HepG2 (cell line): ENCODE measurements at regions not wholly inside any gene's neighbourhood (a gene's known extent, or its start where the extent isn't known, plus 50 kb on each side); places are given as distances from the start of the nearest gene placed in this dataset.

Source experiments
- ATAC-seq: fragments of 200-7000 bp; cut with Tn5 transposase; 3 replicates; pipeline ENCODE4 v1.9.1; 2020; ENCODE audit warnings: mild to moderate bottlenecking, moderate library complexity
- BruUV-seq: library from RNA; stranded (reverse); fragments of 400-500 nt; replicated peaks from 2 replicates; lab custom pipeline; 2021; lab: Mats Ljungman, UMichigan
- CTCF ChIA-PET: fragments of 300-600 bp; formaldehyde crosslinking; extraction: SDS; loops from one replicate; lab custom pipeline; 2021; ENCODE audit warnings: low total read pairs, inconsistent platforms, low intra/inter-chr PET ratio; lab: Yijun Ruan, JAX
- POLR2A ChIA-PET: fragments of 350-600 bp; sonication (Branson Sonifier 250); formaldehyde crosslinking; loops from one replicate; lab custom pipeline; 2020; ENCODE audit warnings: antibody characterized with exemption, inconsistent platforms; lab: Yijun Ruan, JAX
- DNase-seq: peaks from one replicate; pipeline ENCODE4 v3.0.0-alpha.2; 2015; ENCODE audit warnings: low spot score
- FAIRE-seq: peaks from 3 replicates; lab custom pipeline; 2011; peaks lifted over from hg19 to GRCh38; lab: Jason Lieb, UNC
- H2AFZ ChIP-seq: one replicate; pipeline ENCODE4 v1.6.1; 2011; ENCODE audit warnings: low read length, inconsistent platforms
- H3K27ac ChIP-seq: fragments of 300-600 bp; 3 replicates; pipeline ENCODE4 v1.8.0; 2011; ENCODE audit warnings: mixed run types, mild to moderate bottlenecking, mixed read lengths, low read length, inconsistent platforms; ENCODE audit not compliant: insufficient read depth; ENCODE audit errors: extremely low read length
- H3K27me3 ChIP-seq, 2 experiments: fragments of 200-600 bp in 1 of 2; 2 replicates in 1 of 2; 3 replicates in 1 of 2; pipeline versions ENCODE4 v1.6.0 to v1.8.0; 2011; ENCODE audit warnings: low read length in 2 of 2, mild to moderate bottlenecking in 2 of 2, moderate library complexity in 2 of 2, inconsistent platforms in 1 of 2; ENCODE audit not compliant: insufficient read depth in 2 of 2, control insufficient read depth in 1 of 2
- H3K36me3 ChIP-seq, 2 experiments: fragments of 200-600 bp in 1 of 2; replicated peaks in 1 of 2; 2 replicates in 1 of 2; 3 replicates in 1 of 2; pipeline versions ENCODE4 v1.5.1 to v1.8.0; 2011; ENCODE audit warnings: low read length in 2 of 2, inconsistent platforms in 1 of 2; ENCODE audit not compliant: insufficient read depth in 2 of 2, control insufficient read depth in 1 of 2
- H3K4me1 ChIP-seq: 2 replicates; pipeline ENCODE4 v1.5.1; 2012; ENCODE audit warnings: low read length, inconsistent platforms; ENCODE audit not compliant: insufficient read depth
- H3K4me2 ChIP-seq: 2 replicates; pipeline ENCODE4 v1.6.0; 2011; ENCODE audit warnings: low read depth, low read length, inconsistent platforms
- H3K4me3 ChIP-seq, 3 experiments: fragments of 200-600 bp in 1 of 3; sonication (generic), shearing (Covaris generic) in 1 of 3; replicated peaks in 1 of 3; 2 replicates each; pipeline ENCODE4 v1.5.1; 2011 to 2016; ENCODE audit warnings: low read length in 3 of 3, inconsistent platforms in 2 of 3, low read depth in 2 of 3, mild to moderate bottlenecking in 2 of 3, control low read depth in 1 of 3, mixed read lengths in 1 of 3; ENCODE audit not compliant: insufficient read depth in 1 of 3
- H3K79me2 ChIP-seq: one replicate; pipeline ENCODE4 v1.6.1; 2011; ENCODE audit warnings: low read length, inconsistent platforms; ENCODE audit not compliant: insufficient read depth
- H3K9ac ChIP-seq: 2 replicates; pipeline ENCODE4 v1.6.0; 2011; ENCODE audit warnings: mild to moderate bottlenecking, low read depth, low read length, inconsistent platforms; ENCODE audit not compliant: insufficient read depth
- H3K9me3 ChIP-seq: 2 replicates; pipeline ENCODE4 v1.5.1; 2012; ENCODE audit warnings: mild to moderate bottlenecking, low read length
- H4K20me1 ChIP-seq: 2 replicates; pipeline ENCODE4 v1.6.0; 2011; ENCODE audit warnings: inconsistent platforms, mild to moderate bottlenecking, low read length, moderate library complexity; ENCODE audit not compliant: insufficient read depth
- CCDC6 ChIP-seq: sonication (generic); formaldehyde crosslinking; IDR thresholded peaks from 2 replicates; pipeline ENCODE4 v1.8.1; 2022; ENCODE audit warnings: mild to moderate bottlenecking, missing genetic modification reagents, moderate library complexity
- FOXJ3 ChIP-seq: sonication (generic); formaldehyde crosslinking; IDR thresholded peaks from 2 replicates; pipeline ENCODE4 v1.4.0; 2020; ENCODE audit warnings: missing genetic modification reagents, mild to moderate bottlenecking, borderline replicate concordance
- HNRNPL ChIP-seq: fragments of 200-400 bp; formaldehyde crosslinking; IDR thresholded peaks from 2 replicates; pipeline ENCODE4 v1.6.1; 2017; ENCODE audit warnings: mild to moderate bottlenecking, low read depth, low read length
- HOXA5 ChIP-seq: sonication (generic); formaldehyde crosslinking; IDR thresholded peaks from 2 replicates; pipeline ENCODE4 v1.4.0; 2020; ENCODE audit warnings: missing genetic modification reagents
- MEIS2 ChIP-seq: sonication (generic); formaldehyde crosslinking; IDR thresholded peaks from 2 replicates; pipeline ENCODE4 v1.9.0; 2021; ENCODE audit warnings: mild to moderate bottlenecking, missing genetic modification reagents
- MTA3 ChIP-seq: sonication (generic); formaldehyde crosslinking; IDR thresholded peaks from 2 replicates; pipeline ENCODE4 v1.4.0; 2020; ENCODE audit warnings: missing genetic modification reagents
- PRPF4 ChIP-seq: fragments of 200-400 bp; formaldehyde crosslinking; IDR thresholded peaks from 2 replicates; pipeline ENCODE4 v1.6.1; 2016; ENCODE audit warnings: low read length, low read depth; ENCODE audit not compliant: poor library complexity, severe bottlenecking
- ZC3H13 ChIP-seq: sonication (generic); formaldehyde crosslinking; IDR thresholded peaks from 2 replicates; pipeline ENCODE4 v1.8.1; 2023; ENCODE audit warnings: mild to moderate bottlenecking, missing genetic modification reagents, moderate library complexity
- ZNF430 ChIP-seq: sonication (generic); formaldehyde crosslinking; IDR thresholded peaks from 2 replicates; pipeline ENCODE4 v1.9.0; 2021; ENCODE audit warnings: mild to moderate bottlenecking, missing genetic modification reagents
- ZNF530 ChIP-seq: sonication (generic); formaldehyde crosslinking; IDR thresholded peaks from 2 replicates; pipeline ENCODE4 v1.5.0; 2020; ENCODE audit warnings: low read depth, mild to moderate bottlenecking, missing genetic modification reagents
- ZNF615 ChIP-seq: sonication (generic); formaldehyde crosslinking; IDR thresholded peaks from 2 replicates; pipeline ENCODE4 v1.5.0; 2020; ENCODE audit warnings: mild to moderate bottlenecking, missing genetic modification reagents, borderline replicate concordance
- WGBS: methylation state at CpG from one replicate; pipeline ENCODE4 v1.1.6; 2017; ENCODE audit warnings: low lambda C conversion rate; 5-methylcytosine and 5-hydroxymethylcytosine counted together
- in situ Hi-C: cut with HindIII; loops from 2 replicates; pipeline ENCODE4 v1.10.0; 2017; ENCODE audit warnings: low pct_unique_long_range_greater_than_20kb; ENCODE audit not compliant: extremely low pct_ligation_motif_present
- intact Hi-C: fragments of 100-400 bp; cut with micrococcal nuclease; formaldehyde crosslinking; loops from one replicate; pipeline ENCODE4 v1.10.0; 2022; ENCODE audit not compliant: unreplicated experiment
- TF ChIP-seq, protein P1 (sequence below): sonication (generic); formaldehyde crosslinking; IDR thresholded peaks from 2 replicates; pipeline ENCODE4 v1.5.0; 2020; ENCODE audit warnings: missing genetic modification reagents
- TF ChIP-seq, protein P2 (sequence below): sonication (generic); formaldehyde crosslinking; IDR thresholded peaks from 2 replicates; pipeline ENCODE4 v1.4.0; 2020; ENCODE audit warnings: missing genetic modification reagents

DNA sequence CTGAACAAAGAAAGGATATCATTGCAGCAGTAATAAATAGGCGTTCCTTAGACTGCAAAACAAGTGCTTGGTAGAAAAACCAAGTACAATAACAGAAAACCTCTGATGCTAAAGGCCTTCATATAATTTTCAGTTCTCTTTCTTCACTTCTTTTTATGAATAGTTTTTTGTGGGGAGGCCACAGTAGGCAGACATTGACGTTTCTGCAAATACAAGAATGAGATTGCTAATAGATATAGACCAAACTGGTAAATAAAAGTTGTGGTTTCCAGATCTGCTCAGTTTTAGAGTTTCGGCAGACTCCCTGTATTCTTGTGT lies 57.0 kb upstream of the RAP1GDS1 start:
- no peaks in the 10 kb centered on the region for H4K20me1 ChIP-seq
- DNase-seq (no peak), FAIRE-seq (no peak), ATAC-seq (no peak)
- POLR2A ChIA-PET: no interaction called here
- in situ Hi-C loops: no loop called here
- CTCF ChIA-PET: no interaction called here
- intact Hi-C loops: no loop called here
- H3K27ac ChIP-seq: no peak overlapping the region
- no peak overlapping the region for H3K4me3 ChIP-seq
- H3K27me3 ChIP-seq: no peaks in the 10 kb centered on the region
- H2AFZ ChIP-seq: no peak overlapping the region
- H3K79me2 ChIP-seq: no peaks in the 10 kb centered on the region
- no peak overlapping the region for H3K9ac ChIP-seq
- WGBS: 20% methylated on average over 3 of the region's 3 CpGs
- H3K36me3 ChIP-seq: no peaks in the 10 kb centered on the region
- no peak for TF ChIP-seq ZNF530
- TF ChIP-seq ZNF615 (CRISPR knock-in tag): no peak
- TF ChIP-seq, protein P1, sequence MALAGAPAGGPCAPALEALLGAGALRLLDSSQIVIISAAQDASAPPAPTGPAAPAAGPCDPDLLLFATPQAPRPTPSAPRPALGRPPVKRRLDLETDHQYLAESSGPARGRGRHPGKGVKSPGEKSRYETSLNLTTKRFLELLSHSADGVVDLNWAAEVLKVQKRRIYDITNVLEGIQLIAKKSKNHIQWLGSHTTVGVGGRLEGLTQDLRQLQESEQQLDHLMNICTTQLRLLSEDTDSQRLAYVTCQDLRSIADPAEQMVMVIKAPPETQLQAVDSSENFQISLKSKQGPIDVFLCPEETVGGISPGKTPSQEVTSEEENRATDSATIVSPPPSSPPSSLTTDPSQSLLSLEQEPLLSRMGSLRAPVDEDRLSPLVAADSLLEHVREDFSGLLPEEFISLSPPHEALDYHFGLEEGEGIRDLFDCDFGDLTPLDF: no peak
- TF ChIP-seq, protein P2, sequence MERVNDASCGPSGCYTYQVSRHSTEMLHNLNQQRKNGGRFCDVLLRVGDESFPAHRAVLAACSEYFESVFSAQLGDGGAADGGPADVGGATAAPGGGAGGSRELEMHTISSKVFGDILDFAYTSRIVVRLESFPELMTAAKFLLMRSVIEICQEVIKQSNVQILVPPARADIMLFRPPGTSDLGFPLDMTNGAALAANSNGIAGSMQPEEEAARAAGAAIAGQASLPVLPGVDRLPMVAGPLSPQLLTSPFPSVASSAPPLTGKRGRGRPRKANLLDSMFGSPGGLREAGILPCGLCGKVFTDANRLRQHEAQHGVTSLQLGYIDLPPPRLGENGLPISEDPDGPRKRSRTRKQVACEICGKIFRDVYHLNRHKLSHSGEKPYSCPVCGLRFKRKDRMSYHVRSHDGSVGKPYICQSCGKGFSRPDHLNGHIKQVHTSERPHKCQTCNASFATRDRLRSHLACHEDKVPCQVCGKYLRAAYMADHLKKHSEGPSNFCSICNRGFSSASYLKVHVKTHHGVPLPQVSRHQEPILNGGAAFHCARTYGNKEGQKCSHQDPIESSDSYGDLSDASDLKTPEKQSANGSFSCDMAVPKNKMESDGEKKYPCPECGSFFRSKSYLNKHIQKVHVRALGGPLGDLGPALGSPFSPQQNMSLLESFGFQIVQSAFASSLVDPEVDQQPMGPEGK (CRISPR knock-in tag): no peak
- TF ChIP-seq HOXA5 (CRISPR knock-in tag): no peak
- no peak for TF ChIP-seq ZNF430
- TF ChIP-seq CCDC6 (CRISPR knock-in tag): no peak
- TF ChIP-seq PRPF4: no peak
- no peak for TF ChIP-seq MEIS2 (CRISPR knock-in tag)
- TF ChIP-seq ZC3H13 (CRISPR knock-in tag): no peak
- TF ChIP-seq HNRNPL: no peak
- TF ChIP-seq MTA3 (CRISPR knock-in tag): no peak
- no peak for TF ChIP-seq FOXJ3 (CRISPR knock-in tag)
- peaks cover 6% of the 10 kb centered on the region; the same call in 1 of the 2 replicates for H3K9me3 ChIP-seq
- no peak overlapping the region for H3K4me2 ChIP-seq
- BruUV-seq: no TSS peak
- H3K4me1 ChIP-seq: no peaks in the 10 kb centered on the region
